Neural progenitor cell (in vitro differentiated cells): ENCODE measurements at regions not wholly inside any gene's neighbourhood (a gene's known extent, or its start where the extent isn't known, plus 50 kb on each side); places are given as distances from the start of the nearest gene placed in this dataset.
"Not testable (repeated sequence)": the region's sequence is repeated elsewhere in the genome, so short reads cannot be mapped to it uniquely, and the experiment has no call there.

ENCODE experiments used
- DNase-seq: peaks from one replicate; pipeline ENCODE4 v3.0.0-alpha.2; 2016; ENCODE audit warnings: low spot score
- H2AFZ ChIP-seq: fragments of 200-600 bp; sonication (generic); replicated peaks from 2 replicates; pipeline ENCODE4 v1.6.1; 2016; ENCODE audit warnings: antibody characterized with exemption
- H3F3A ChIP-seq: fragments of 200-600 bp; sonication (generic); 2 replicates; pipeline ENCODE4 v1.6.1; 2016; ENCODE audit warnings: antibody characterized with exemption, low read depth
- H3K27ac ChIP-seq: fragments of 200-600 bp; sonication (generic); 2 replicates; pipeline ENCODE4 v1.5.1; 2016; ENCODE audit warnings: mild to moderate bottlenecking
- H3K27me3 ChIP-seq: fragments of 200-600 bp; sonication (generic); 2 replicates; pipeline ENCODE4 v1.6.1; 2016; ENCODE audit warnings: mild to moderate bottlenecking, moderate library complexity
- H3K36me3 ChIP-seq: fragments of 200-600 bp; sonication (generic); 2 replicates; pipeline ENCODE4 v1.5.1; 2016
- H3K4me1 ChIP-seq: fragments of 200-600 bp; sonication (generic); 2 replicates; pipeline ENCODE4 v1.6.1; 2016; ENCODE audit warnings: mixed run types
- H3K4me2 ChIP-seq: fragments of 200-600 bp; sonication (generic); 2 replicates; pipeline ENCODE4 v1.6.1; 2016
- H3K4me3 ChIP-seq: fragments of 200-600 bp; sonication (generic); 2 replicates; pipeline ENCODE4 v1.5.1; 2016
- H3K79me2 ChIP-seq: fragments of 200-600 bp; sonication (generic); 2 replicates; pipeline ENCODE4 v1.6.1; 2016; ENCODE audit warnings: low read depth
- H3K9ac ChIP-seq: fragments of 200-600 bp; sonication (generic); 2 replicates; pipeline ENCODE4 v1.6.1; 2016
- H3K9me3 ChIP-seq: fragments of 200-600 bp; sonication (generic); 2 replicates; pipeline ENCODE4 v1.5.1; 2016; ENCODE audit warnings: low read depth
- H4K20me1 ChIP-seq: fragments of 200-600 bp; sonication (generic); 2 replicates; pipeline ENCODE4 v1.6.1; 2016; ENCODE audit warnings: low read depth
- H3K27ac Mint-ChIP-seq: 3 replicates; pipeline ENCODE4 v1.8.0; 2021; ENCODE audit warnings: mixed read lengths
- H3K27me3 Mint-ChIP-seq: 2 replicates; pipeline ENCODE4 v1.8.0; 2022; ENCODE audit warnings: low read depth, mild to moderate bottlenecking, inconsistent platforms, moderate library complexity, mixed read lengths; ENCODE audit not compliant: insufficient read depth
- H3K36me3 Mint-ChIP-seq: 3 replicates; pipeline ENCODE4 v1.8.0; 2021; ENCODE audit warnings: mixed read lengths
- H3K4me1 Mint-ChIP-seq: 3 replicates; pipeline ENCODE4 v1.8.0; 2021; ENCODE audit warnings: mixed read lengths
- H3K4me3 Mint-ChIP-seq: 3 replicates; pipeline ENCODE4 v1.8.0; 2021; ENCODE audit warnings: mild to moderate bottlenecking, moderate library complexity, mixed read lengths
- H3K9me3 Mint-ChIP-seq: 3 replicates; pipeline ENCODE4 v1.8.0; 2020; ENCODE audit warnings: mixed read lengths
- CTCF ChIP-seq: fragments of 200-600 bp; sonication (generic); IDR thresholded peaks from 2 replicates; pipeline ENCODE4 v1.5.1; 2017; ENCODE audit warnings: antibody characterized with exemption, mild to moderate bottlenecking
- EZH2 ChIP-seq: fragments of 200-600 bp; sonication (generic); IDR thresholded peaks from 2 replicates; pipeline ENCODE4 v1.6.1; 2017; ENCODE audit warnings: antibody characterized with exemption, mild to moderate bottlenecking, moderate library complexity
- EZH2phosphoT487 ChIP-seq: fragments of 200-600 bp; sonication (generic); IDR thresholded peaks from 2 replicates; pipeline ENCODE4 v1.6.1; 2017; ENCODE audit warnings: antibody characterized with exemption

- no peak overlapping the region for H3K4me3 Mint-ChIP-seq
- no peak overlapping the region for H2AFZ ChIP-seq
- H3F3A ChIP-seq, result no peaks in the 10 kb centered on the region
- no peaks in the 10 kb centered on the region for H3K36me3 ChIP-seq
- no peak overlapping the region for H3K27ac ChIP-seq
- H3K9ac ChIP-seq, result no peak overlapping the region
- TF ChIP-seq EZH2phosphoT487, result no peak
- no peak for TF ChIP-seq EZH2
- TF ChIP-seq CTCF, result no peak
- DNase-seq, result no peak
- H3K4me2 ChIP-seq, result no peak overlapping the region
- H4K20me1 ChIP-seq, result no peaks in the 10 kb centered on the region
- H3K4me3 ChIP-seq, result no peak overlapping the region
- H3K4me1 Mint-ChIP-seq, result peaks cover 35% of the 10 kb centered on the region
- H3K9me3 Mint-ChIP-seq, result no peaks in the 10 kb centered on the region
- peak overlapping the region; percentile 0 for H3K27ac Mint-ChIP-seq
- H3K36me3 Mint-ChIP-seq, result no peaks in the 10 kb centered on the region
- H3K4me1 ChIP-seq, result peaks cover 13% of the 10 kb centered on the region
- H3K27me3 ChIP-seq, result no peaks in the 10 kb centered on the region
- H3K9me3 ChIP-seq, result no peaks in the 10 kb centered on the region
- H3K79me2 ChIP-seq, result no peaks in the 10 kb centered on the region
- no peaks in the 10 kb centered on the region for H3K27me3 Mint-ChIP-seq
Measured at GRCh38 chr10:20593649-20594048, 303.5 kb downstream of the NEBL start.

GRCh38 chr10:20582041-20582440 lies 315.1 kb downstream of the NEBL start:
- Mint-ChIP-seq H3K4me3 (no peak overlapping the region), H3K36me3 (peaks cover 3% of the 10 kb centered on the region)
- H3K27ac ChIP-seq, result no peak overlapping the region

GRCh38 chr10:20573924-20574323 lies 323.2 kb downstream of the NEBL start:
- peaks cover 2% of the 10 kb centered on the region for H3K27me3 Mint-ChIP-seq
- H3K9ac ChIP-seq, result no peak overlapping the region
- TF ChIP-seq EZH2phosphoT487 (no peak), EZH2 (no peak), CTCF (no peak)
- H3K36me3 ChIP-seq, result no peaks in the 10 kb centered on the region
- H3K79me2 ChIP-seq, result no peaks in the 10 kb centered on the region
- H3K27ac ChIP-seq, result no peak overlapping the region
- no peaks in the 10 kb centered on the region for H3K9me3 ChIP-seq
- DNase-seq, result no peak
- no peaks in the 10 kb centered on the region for H4K20me1 ChIP-seq
- H3K4me2 ChIP-seq, result no peak overlapping the region
- H3K27ac Mint-ChIP-seq, result no peak overlapping the region
- H3K36me3 Mint-ChIP-seq, result no peaks in the 10 kb centered on the region
- no peak overlapping the region for H2AFZ ChIP-seq
- no peaks in the 10 kb centered on the region for H3K4me1 ChIP-seq
- H3F3A ChIP-seq, result no peaks in the 10 kb centered on the region
- peaks cover 3% of the 10 kb centered on the region for H3K9me3 Mint-ChIP-seq
- no peak overlapping the region for H3K4me3 Mint-ChIP-seq
- H3K4me3 ChIP-seq, result no peak overlapping the region
- H3K27me3 ChIP-seq, result no peaks in the 10 kb centered on the region
- H3K4me1 Mint-ChIP-seq, result no peaks in the 10 kb centered on the region

More at GRCh38 chr10:20582041-20582440, 315.1 kb downstream of the NEBL start:
- Histone ChIP-seq H2AFZ (no peak overlapping the region), H3K9ac (no peak overlapping the region), H3K4me1 (no peaks in the 10 kb centered on the region), H3K9me3 (no peaks in the 10 kb centered on the region), H3K4me2 (no peak overlapping the region), H3K36me3 (no peaks in the 10 kb centered on the region), H4K20me1 (no peaks in the 10 kb centered on the region), H3K79me2 (no peaks in the 10 kb centered on the region), H3F3A (no peaks in the 10 kb centered on the region), H3K4me3 (no peak overlapping the region), H3K27me3 (no peaks in the 10 kb centered on the region)
- Mint-ChIP-seq H3K27me3 (peaks cover 2% of the 10 kb centered on the region), H3K4me1 (no peaks in the 10 kb centered on the region), H3K27ac (no peak overlapping the region), H3K9me3 (peaks cover 22% of the 10 kb centered on the region)
- no peak for TF ChIP-seq EZH2
- no peak for TF ChIP-seq EZH2phosphoT487
- no peak for TF ChIP-seq CTCF
- DNase-seq, result no peak

GRCh38 chr10:20555990-20556389 lies 341.1 kb downstream of the NEBL start:
- H3K79me2 ChIP-seq, H3K4me2 ChIP-seq, H3K27me3 Mint-ChIP-seq, H3K27ac ChIP-seq, H4K20me1 ChIP-seq, DNase-seq, H3K27me3 ChIP-seq, H3K9me3 ChIP-seq, H3K9ac ChIP-seq, H3K4me1 Mint-ChIP-seq, H3K4me1 ChIP-seq, H3K27ac Mint-ChIP-seq, H2AFZ ChIP-seq, H3F3A ChIP-seq, H3K36me3 Mint-ChIP-seq, H3K36me3 ChIP-seq, H3K4me3 ChIP-seq, H3K4me3 Mint-ChIP-seq: not testable (repeated sequence)
- peaks cover 21% of the 10 kb centered on the region for H3K9me3 Mint-ChIP-seq
